ENCODE measurements at regions not wholly inside any gene's neighbourhood (a gene's known extent, or its start where the extent isn't known, plus 50 kb on each side); places are given as distances from the start of the nearest gene placed in this dataset.

DNA sequence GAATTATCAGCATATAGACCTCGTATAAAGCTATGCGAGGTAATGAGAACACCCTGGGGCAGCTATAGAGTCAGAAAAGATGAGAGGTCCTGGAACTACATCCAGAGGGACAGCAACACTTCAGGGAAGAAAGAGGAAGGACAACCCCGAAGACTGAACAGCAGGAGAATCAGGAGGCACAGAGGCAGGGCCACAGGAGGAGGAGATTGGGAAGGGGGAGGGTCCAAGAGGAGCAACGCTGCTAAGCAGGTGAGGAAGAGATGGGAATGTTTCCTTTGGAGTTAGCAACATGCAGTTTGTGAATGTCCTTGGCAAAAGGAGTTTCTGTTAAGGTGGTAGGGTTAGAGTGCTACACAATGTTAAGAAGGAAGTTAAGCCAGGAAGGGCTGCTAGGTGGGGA is 79.5 kb upstream of the OLIG3 start:
- TF ChIP-seq EP300 (IDR thresholded peaks at IDR 0.05) (no peak), RCOR1 (IDR thresholded peaks at IDR 0.05; ENCODE audit: low read depth, low read length) (no peak), CBX8 (IDR thresholded peaks at IDR 0.05) (no peak), KDM1A (IDR thresholded peaks at IDR 0.05; ENCODE audit: low read depth) (no peak), FOSL2 (IDR thresholded peaks at IDR 0.05) (no peak), FOSL2 (CRISPR knock-in tag; IDR thresholded peaks at IDR 0.05) (no peak), POLR2A (IDR thresholded peaks at IDR 0.05; ENCODE audit: low read length) (no peak)
- TF ChIP-seq, protein P1, sequence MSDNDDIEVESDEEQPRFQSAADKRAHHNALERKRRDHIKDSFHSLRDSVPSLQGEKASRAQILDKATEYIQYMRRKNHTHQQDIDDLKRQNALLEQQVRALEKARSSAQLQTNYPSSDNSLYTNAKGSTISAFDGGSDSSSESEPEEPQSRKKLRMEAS (IDR thresholded peaks at IDR 0.05): no peak
- TF ChIP-seq, protein P2, sequence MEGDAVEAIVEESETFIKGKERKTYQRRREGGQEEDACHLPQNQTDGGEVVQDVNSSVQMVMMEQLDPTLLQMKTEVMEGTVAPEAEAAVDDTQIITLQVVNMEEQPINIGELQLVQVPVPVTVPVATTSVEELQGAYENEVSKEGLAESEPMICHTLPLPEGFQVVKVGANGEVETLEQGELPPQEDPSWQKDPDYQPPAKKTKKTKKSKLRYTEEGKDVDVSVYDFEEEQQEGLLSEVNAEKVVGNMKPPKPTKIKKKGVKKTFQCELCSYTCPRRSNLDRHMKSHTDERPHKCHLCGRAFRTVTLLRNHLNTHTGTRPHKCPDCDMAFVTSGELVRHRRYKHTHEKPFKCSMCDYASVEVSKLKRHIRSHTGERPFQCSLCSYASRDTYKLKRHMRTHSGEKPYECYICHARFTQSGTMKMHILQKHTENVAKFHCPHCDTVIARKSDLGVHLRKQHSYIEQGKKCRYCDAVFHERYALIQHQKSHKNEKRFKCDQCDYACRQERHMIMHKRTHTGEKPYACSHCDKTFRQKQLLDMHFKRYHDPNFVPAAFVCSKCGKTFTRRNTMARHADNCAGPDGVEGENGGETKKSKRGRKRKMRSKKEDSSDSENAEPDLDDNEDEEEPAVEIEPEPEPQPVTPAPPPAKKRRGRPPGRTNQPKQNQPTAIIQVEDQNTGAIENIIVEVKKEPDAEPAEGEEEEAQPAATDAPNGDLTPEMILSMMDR (IDR thresholded peaks at IDR 0.05): no peak
- TF ChIP-seq, protein P3, sequence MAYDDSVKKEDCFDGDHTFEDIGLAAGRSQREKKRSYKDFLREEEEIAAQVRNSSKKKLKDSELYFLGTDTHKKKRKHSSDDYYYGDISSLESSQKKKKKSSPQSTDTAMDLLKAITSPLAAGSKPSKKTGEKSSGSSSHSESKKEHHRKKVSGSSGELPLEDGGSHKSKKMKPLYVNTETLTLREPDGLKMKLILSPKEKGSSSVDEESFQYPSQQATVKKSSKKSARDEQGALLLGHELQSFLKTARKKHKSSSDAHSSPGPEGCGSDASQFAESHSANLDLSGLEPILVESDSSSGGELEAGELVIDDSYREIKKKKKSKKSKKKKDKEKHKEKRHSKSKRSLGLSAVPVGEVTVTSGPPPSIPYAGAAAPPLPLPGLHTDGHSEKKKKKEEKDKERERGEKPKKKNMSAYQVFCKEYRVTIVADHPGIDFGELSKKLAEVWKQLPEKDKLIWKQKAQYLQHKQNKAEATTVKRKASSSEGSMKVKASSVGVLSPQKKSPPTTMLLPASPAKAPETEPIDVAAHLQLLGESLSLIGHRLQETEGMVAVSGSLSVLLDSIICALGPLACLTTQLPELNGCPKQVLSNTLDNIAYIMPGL (CRISPR knock-in tag; IDR thresholded peaks at IDR 0.05; ENCODE audit: borderline replicate concordance): no peak

Measured in A549 (cell line).